GM13977 (cell line): ENCODE measurements at regions not wholly inside any gene's neighbourhood (a gene's known extent, or its start where the extent isn't known, plus 50 kb on each side); places are given as distances from the start of the nearest gene placed in this dataset.

Source experiments
- DNase-seq: peaks from one replicate; pipeline ENCODE4 v3.0.0; 2012; ENCODE audit warnings: low spot score
- CTCF ChIP-seq: IDR thresholded peaks from 2 replicates; pipeline ENCODE4 v1.5.1; 2012; ENCODE audit warnings: mild to moderate bottlenecking, control low read depth; ENCODE audit not compliant: insufficient read depth; ENCODE audit errors: extremely low read depth, missing control alignments
- in situ Hi-C: fragments of 300-500 bp; cut with MboI; formaldehyde crosslinking; loops from one replicate; pipeline ENCODE4 v1.12.0; 2022; ENCODE audit warnings: low sequenced_read_pairs, low pct_unique_long_range_greater_than_20kb, mixed read lengths, inconsistent platforms; ENCODE audit not compliant: unreplicated experiment

- in situ Hi-C loops: no loop called here
- DNase-seq: no peak
- TF ChIP-seq CTCF: no peak
Measured at GRCh38 chr7:127064-127598, 65.2 kb upstream of the FAM20C start.

DNA sequence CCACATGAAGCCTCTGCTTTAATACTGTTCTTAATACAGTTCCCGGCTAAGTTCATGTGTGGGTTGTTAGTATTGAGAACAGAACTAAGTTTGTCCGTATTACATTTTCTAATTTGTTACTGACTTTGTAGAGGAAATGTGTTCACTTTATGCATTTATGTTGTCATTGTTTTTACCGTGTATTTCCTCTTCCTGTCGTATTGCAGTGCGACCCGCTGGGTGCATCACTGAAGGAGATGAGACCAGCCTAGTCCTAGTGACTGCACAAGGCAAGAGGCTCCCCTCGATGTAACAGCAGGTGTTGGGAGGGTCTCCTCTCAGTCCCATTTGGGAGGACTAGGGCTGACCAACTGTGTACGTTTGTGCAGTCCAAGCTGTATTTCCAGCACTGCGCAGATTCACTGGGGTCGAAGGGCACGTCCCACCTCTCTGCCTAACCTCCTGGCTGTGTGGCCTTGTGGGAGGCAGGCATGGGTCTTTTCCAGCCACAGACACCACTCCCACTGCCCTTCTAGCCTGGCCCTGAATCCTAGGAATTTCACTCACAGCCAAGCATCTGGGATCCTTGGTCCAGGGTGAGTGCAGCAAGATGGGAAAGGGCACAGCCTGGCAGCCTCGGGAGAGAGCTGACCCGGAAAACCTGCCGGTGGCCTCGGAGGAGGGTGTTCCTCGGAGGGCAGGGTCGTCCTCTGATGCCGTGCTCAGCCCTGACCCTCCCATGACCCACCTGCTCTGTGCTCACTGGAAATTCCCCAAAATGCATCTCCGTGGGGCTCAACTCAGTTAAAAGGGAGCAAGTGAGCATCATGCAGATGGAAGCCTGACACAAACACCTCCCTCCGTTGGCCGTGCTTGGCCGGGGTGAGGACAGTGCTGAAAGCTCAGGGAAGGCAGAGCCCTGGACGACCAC is 63.9 kb upstream of the FAM20C start:
- no peak for TF ChIP-seq CTCF
- DNase-seq: no peak
- in situ Hi-C loops: no loop called here

GRCh38 chr7:129366-130221 is 62.8 kb upstream of the FAM20C start:
- no peak for TF ChIP-seq CTCF
- DNase-seq: no peak
- in situ Hi-C loops: no loop called here

DNA sequence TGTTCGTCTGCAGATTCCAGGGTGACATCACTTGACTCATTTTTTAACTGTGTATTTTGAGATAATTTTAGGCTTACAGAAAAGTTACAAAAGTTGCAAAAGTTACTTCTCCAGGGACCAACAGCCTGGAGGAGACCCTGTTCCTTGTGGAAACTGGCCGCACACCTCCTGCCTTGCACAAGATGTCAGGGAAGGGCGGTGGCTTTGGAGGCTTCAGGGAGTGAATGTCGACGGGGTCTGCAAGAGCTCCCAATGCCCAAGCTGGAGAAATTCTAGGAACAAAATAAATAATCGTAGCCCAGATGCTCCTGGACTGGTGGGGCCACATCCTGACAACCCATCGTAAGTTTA is 62.2 kb upstream of the FAM20C start:
- no peak for TF ChIP-seq CTCF

DNA sequence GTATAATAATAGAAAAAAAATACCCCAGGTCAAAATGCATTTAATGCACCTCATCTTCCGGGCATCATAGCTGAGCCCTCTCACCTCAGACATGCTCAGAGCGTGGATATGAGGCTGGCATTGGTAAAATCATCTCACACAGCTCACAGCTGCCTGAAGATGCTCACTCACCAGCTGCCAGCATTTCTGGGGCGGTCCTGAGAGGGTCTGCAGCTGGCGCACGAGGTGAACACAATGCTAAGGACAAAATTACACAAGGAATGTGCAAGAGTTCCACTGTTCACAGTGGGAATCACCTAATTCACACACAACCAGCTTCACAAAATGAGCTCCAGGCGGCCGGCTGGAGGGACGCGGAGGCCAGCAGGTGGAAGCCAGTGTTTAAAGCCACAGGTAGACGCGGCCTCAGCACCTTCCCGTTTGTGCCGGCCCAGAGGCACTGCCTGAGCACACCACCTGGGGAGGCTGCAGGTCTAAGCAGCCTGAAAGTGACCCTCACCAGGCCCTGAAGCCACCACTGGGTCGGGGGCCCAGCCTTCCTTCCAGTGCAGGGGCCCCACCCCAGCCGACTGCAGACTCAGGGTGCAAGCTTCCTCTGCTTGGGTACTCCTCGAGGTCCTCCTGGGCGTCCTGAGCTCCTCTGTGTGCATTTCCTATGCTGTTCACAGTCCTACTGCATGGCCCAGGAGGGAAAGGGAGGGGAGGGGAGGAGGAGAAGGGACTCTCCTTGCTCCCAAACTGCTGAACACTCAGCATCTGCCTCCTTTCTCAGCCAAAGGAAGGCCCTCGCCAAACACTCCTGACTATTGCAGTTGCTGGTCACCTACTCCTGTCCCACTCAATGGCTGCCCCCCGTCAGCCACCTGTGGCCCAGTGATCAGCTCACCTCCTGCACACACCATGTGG is 61.2 kb upstream of the FAM20C start:
- DNase-seq: no peak
- TF ChIP-seq CTCF: no peak
- in situ Hi-C loops: no loop called here

More for the DNA sequence above, 62.2 kb upstream of the FAM20C start:
- no peak for DNase-seq
- in situ Hi-C loops: no loop called here
